ENCODE measurements at regions not wholly inside any gene's neighbourhood (a gene's known extent, or its start where the extent isn't known, plus 50 kb on each side); places are given as distances from the start of the nearest gene placed in this dataset.

DNA sequence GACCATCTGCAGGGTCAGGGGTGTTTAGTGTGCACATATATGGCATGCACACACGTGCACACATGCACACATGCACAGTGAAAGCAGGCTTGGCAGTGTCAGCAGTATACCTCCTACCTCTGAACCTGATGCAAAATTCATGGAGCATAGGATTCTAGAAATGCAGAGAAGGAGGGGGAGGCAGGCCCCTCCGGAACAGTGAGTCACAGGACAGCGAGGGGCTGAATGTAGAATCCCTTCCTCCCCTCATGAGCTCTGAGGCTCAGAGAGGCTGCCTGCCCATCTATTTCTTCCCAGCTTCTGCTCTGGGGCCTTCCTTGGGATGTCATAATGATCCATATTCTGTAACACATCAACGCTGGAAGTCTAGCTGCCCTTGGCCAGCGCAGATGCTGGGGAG, 66.7 kb upstream of the NECTIN1 start:
- DNase-seq (ENCODE audit: unreplicated experiment) = no peak
- H3K36me3 Mint-ChIP-seq (ENCODE audit: insufficient read depth, unreplicated experiment) = peaks cover 5% of the 10 kb centered on the region
- intact Hi-C loops (cut with micrococcal nuclease) = loop anchor here (10.0 kb wide), 1 partner anchor 69 kb away; no protein-coding TSS in a partner anchor
- H3K9me3 Mint-ChIP-seq (ENCODE audit: unreplicated experiment) = no peaks in the 10 kb centered on the region
- peaks cover 24% of the 10 kb centered on the region for H3K27me3 Mint-ChIP-seq (ENCODE audit: insufficient read depth, unreplicated experiment)
- CTCF ChIA-PET = no interaction called here
- H3K27ac Mint-ChIP-seq (ENCODE audit: low read depth, unreplicated experiment) = no peak overlapping the region
- no peak overlapping the region for H3K4me3 Mint-ChIP-seq (ENCODE audit: unreplicated experiment)
- POLR2A ChIA-PET = interaction anchor here (0.7 kb wide), 1 partner anchor 168 kb away, joined by 4 read pairs; no protein-coding TSS in a partner anchor
- peaks cover 14% of the 10 kb centered on the region for H3K4me1 Mint-ChIP-seq (ENCODE audit: insufficient read depth, unreplicated experiment)
- TF ChIP-seq, protein P1, sequence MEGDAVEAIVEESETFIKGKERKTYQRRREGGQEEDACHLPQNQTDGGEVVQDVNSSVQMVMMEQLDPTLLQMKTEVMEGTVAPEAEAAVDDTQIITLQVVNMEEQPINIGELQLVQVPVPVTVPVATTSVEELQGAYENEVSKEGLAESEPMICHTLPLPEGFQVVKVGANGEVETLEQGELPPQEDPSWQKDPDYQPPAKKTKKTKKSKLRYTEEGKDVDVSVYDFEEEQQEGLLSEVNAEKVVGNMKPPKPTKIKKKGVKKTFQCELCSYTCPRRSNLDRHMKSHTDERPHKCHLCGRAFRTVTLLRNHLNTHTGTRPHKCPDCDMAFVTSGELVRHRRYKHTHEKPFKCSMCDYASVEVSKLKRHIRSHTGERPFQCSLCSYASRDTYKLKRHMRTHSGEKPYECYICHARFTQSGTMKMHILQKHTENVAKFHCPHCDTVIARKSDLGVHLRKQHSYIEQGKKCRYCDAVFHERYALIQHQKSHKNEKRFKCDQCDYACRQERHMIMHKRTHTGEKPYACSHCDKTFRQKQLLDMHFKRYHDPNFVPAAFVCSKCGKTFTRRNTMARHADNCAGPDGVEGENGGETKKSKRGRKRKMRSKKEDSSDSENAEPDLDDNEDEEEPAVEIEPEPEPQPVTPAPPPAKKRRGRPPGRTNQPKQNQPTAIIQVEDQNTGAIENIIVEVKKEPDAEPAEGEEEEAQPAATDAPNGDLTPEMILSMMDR (IDR thresholded peaks at IDR 0.05; ENCODE audit: unreplicated experiment) = no peak
- BruUV-seq (replicated peaks) = no TSS peak

DNA sequence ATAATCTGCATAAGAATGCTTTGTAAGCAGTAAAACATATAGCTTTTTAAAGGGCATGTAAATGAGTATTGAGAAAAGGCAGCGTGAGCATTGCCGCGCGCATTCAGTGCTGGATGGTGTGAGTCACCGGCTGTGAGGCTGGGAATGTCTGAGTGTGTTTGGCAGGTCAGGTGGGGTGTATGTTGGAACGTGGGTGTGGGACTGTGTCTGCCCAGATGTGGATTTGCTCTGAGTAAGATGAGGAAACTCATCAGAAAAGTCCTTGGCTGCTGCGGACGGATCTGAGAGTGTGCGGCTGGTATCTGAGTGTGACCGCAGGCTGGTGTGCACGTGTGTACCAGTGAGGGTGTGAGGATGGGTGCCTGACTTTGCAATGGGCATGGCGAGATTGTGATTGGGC, 66.2 kb upstream of the NECTIN1 start:
- Mint-ChIP-seq H3K9me3 (ENCODE audit: unreplicated experiment) (no peaks in the 10 kb centered on the region), H3K4me1 (ENCODE audit: insufficient read depth, unreplicated experiment) (peaks cover 14% of the 10 kb centered on the region), H3K27me3 (ENCODE audit: insufficient read depth, unreplicated experiment) (peaks cover 20% of the 10 kb centered on the region), H3K4me3 (ENCODE audit: unreplicated experiment) (no peak overlapping the region), H3K36me3 (ENCODE audit: insufficient read depth, unreplicated experiment) (peaks cover 5% of the 10 kb centered on the region), H3K27ac (ENCODE audit: low read depth, unreplicated experiment) (no peak overlapping the region)
- TF ChIP-seq, protein P1 (IDR thresholded peaks at IDR 0.05; ENCODE audit: unreplicated experiment) = no peak
- ChIA-PET POLR2A (interaction anchor here (0.6 kb wide), 1 partner anchor 1820 kb away, joined by 3 read pairs; no protein-coding TSS in a partner anchor), CTCF (no interaction called here)
- BruUV-seq (replicated peaks) = no TSS peak
- peak; percentile 66 for DNase-seq (ENCODE audit: unreplicated experiment)
- intact Hi-C loops (cut with micrococcal nuclease) = loop anchor here (10.0 kb wide), 1 partner anchor 70 kb away; no protein-coding TSS in a partner anchor

DNA sequence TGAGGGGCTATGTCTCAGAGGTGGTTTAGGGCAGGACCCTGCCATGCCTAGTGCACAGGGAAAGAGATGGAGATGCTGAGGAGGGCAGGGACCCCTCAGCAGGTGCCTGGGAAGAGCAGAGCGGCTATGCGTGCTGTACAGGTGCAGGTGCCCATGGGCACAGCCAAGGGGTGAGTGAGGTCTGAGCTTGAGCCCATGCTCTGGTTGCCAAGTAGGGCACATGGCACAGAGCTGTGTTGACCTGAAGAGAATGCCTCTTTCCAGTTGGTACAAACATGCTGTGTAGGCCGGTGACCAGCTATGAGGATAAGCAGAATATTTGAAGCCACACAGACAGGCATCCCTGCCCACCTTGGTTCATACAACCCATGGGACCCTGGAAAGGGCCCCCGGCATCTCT, 65.8 kb upstream of the NECTIN1 start:
- H3K36me3 Mint-ChIP-seq (ENCODE audit: insufficient read depth, unreplicated experiment) = peaks cover 5% of the 10 kb centered on the region
- ChIA-PET CTCF (no interaction called here), POLR2A (interaction anchor here (0.6 to 0.7 kb wide), 2 partner anchors 1640 to 1820 kb away, joined by 3 read pairs; no protein-coding TSS in a partner anchor)
- no peak for DNase-seq (ENCODE audit: unreplicated experiment)
- intact Hi-C loops (cut with micrococcal nuclease) = loop anchor here (10.0 kb wide), 1 partner anchor 70 kb away; no protein-coding TSS in a partner anchor
- BruUV-seq (replicated peaks) = no TSS peak
- no peak overlapping the region for H3K27ac Mint-ChIP-seq (ENCODE audit: low read depth, unreplicated experiment)
- no peak overlapping the region for H3K4me3 Mint-ChIP-seq (ENCODE audit: unreplicated experiment)
- H3K9me3 Mint-ChIP-seq (ENCODE audit: unreplicated experiment) = no peaks in the 10 kb centered on the region
- H3K27me3 Mint-ChIP-seq (ENCODE audit: insufficient read depth, unreplicated experiment) = peaks cover 15% of the 10 kb centered on the region
- peaks cover 14% of the 10 kb centered on the region for H3K4me1 Mint-ChIP-seq (ENCODE audit: insufficient read depth, unreplicated experiment)
- TF ChIP-seq, protein P1 (IDR thresholded peaks at IDR 0.05; ENCODE audit: unreplicated experiment) = no peak

DNA sequence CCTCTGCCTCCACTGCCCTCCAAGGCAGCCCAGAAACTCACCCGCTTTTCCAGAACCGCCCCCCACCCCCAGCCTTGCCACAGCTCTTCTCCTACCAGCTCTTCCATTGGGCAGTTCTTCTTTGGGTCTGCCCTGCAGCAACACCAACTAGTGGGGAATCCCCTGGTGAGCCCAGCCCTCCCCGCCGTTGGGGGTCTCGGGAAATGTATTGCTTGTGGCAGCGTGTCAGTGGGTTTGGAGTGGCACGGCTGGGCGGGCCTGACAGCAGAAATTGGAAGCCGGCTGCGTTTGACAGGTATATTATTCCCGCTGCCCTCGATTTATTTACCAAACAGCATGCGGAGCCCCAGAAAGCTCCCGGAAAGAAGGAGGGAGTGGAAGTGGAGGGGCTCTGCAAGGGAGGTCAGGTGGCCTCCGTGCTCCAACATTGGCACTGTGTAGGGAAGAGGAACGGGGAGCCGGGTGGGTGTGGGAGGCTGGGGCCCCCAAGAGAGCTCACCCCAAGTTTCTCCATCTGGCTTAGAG, 65.2 kb upstream of the NECTIN1 start:
- peaks cover 10% of the 10 kb centered on the region for H3K27me3 Mint-ChIP-seq (ENCODE audit: insufficient read depth, unreplicated experiment)
- ChIA-PET POLR2A (interaction anchor here (0.7 kb wide), 1 partner anchor 1640 kb away, joined by 3 read pairs; no protein-coding TSS in a partner anchor), CTCF (no interaction called here)
- H3K27ac Mint-ChIP-seq (ENCODE audit: low read depth, unreplicated experiment) = no peak overlapping the region
- intact Hi-C loops (cut with micrococcal nuclease) = loop anchor here (10.0 kb wide), 1 partner anchor 71 kb away; no protein-coding TSS in a partner anchor
- no peaks in the 10 kb centered on the region for H3K9me3 Mint-ChIP-seq (ENCODE audit: unreplicated experiment)
- H3K4me1 Mint-ChIP-seq (ENCODE audit: insufficient read depth, unreplicated experiment) = peaks cover 12% of the 10 kb centered on the region
- TF ChIP-seq, protein P1 (IDR thresholded peaks at IDR 0.05; ENCODE audit: unreplicated experiment) = no peak
- DNase-seq (ENCODE audit: unreplicated experiment) = no peak
- no peak overlapping the region for H3K4me3 Mint-ChIP-seq (ENCODE audit: unreplicated experiment)
- no TSS peak for BruUV-seq (replicated peaks)
- peaks cover 5% of the 10 kb centered on the region for H3K36me3 Mint-ChIP-seq (ENCODE audit: insufficient read depth, unreplicated experiment)

Data from MCF 10A (cell line).